ENCODE measurements at regions not wholly inside any gene's neighbourhood (a gene's known extent, or its start where the extent isn't known, plus 50 kb on each side); places are given as distances from the start of the nearest gene placed in this dataset.

GRCh38 chr7:24401628-24402593 is 117.9 kb downstream of the NPY start:
- peaks cover 3% of the 10 kb centered on the region for H3K27me3 ChIP-seq (ENCODE audit: insufficient read depth, low read length, poor library complexity)
- no peak overlapping the region for H3K9ac ChIP-seq (ENCODE audit: low read depth, low read length)
- H3K36me3 ChIP-seq (ENCODE audit: insufficient read depth, low read length): no peaks in the 10 kb centered on the region
- no peaks in the 10 kb centered on the region for H3K9me3 ChIP-seq (ENCODE audit: insufficient read depth, low read length, severe bottlenecking)
- no peak for TF ChIP-seq EZH2 (IDR thresholded peaks at IDR 0.05; ENCODE audit: borderline replicate concordance, low read depth, low read length, severe bottlenecking)
- TF ChIP-seq, protein P1, sequence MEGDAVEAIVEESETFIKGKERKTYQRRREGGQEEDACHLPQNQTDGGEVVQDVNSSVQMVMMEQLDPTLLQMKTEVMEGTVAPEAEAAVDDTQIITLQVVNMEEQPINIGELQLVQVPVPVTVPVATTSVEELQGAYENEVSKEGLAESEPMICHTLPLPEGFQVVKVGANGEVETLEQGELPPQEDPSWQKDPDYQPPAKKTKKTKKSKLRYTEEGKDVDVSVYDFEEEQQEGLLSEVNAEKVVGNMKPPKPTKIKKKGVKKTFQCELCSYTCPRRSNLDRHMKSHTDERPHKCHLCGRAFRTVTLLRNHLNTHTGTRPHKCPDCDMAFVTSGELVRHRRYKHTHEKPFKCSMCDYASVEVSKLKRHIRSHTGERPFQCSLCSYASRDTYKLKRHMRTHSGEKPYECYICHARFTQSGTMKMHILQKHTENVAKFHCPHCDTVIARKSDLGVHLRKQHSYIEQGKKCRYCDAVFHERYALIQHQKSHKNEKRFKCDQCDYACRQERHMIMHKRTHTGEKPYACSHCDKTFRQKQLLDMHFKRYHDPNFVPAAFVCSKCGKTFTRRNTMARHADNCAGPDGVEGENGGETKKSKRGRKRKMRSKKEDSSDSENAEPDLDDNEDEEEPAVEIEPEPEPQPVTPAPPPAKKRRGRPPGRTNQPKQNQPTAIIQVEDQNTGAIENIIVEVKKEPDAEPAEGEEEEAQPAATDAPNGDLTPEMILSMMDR (IDR thresholded peaks at IDR 0.05; ENCODE audit: borderline replicate concordance, extremely low read depth, low read length, poor library complexity, severe bottlenecking): peak; percentile 53
- DNase-seq: no peak
- no peak overlapping the region for H3K4me3 ChIP-seq (ENCODE audit: low read depth in 1 of 2, low read length in 2 of 2)
- ATAC-seq (ENCODE audit: insufficient read depth, low read depth): no peak
- H4K20me1 ChIP-seq (ENCODE audit: insufficient read depth, low read length): no peaks in the 10 kb centered on the region
- no peak overlapping the region for H3K27ac ChIP-seq (ENCODE audit: low read length)
- H3K4me2 ChIP-seq (ENCODE audit: insufficient read depth, low read length): no peak overlapping the region
- no peaks in the 10 kb centered on the region for H3K79me2 ChIP-seq (ENCODE audit: insufficient read depth, low read length)
- no peak overlapping the region for H2AFZ ChIP-seq (ENCODE audit: low read depth, low read length)
- no peaks in the 10 kb centered on the region for H3K4me1 ChIP-seq (ENCODE audit: insufficient read depth, low read length)

DNA sequence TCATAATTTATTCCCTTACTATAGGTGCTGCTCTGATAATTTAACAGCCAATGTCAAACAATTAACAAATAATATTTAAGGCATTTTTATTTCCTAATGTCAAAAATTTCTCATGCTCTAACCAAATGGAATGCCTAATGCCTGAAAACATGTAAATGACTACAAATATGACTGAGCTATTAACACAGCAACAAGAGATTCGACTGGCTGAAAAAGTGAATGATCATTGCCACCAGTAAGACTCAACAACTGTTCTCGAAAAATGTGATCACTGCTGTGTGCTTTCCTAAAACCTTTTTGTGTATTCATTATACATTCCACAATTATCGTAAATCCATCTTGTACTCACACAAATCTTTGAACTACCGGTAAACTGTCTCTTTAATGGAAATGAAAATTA is 118.7 kb downstream of the NPY start:
- TF ChIP-seq, protein P1 (IDR thresholded peaks at IDR 0.05; ENCODE audit: borderline replicate concordance, extremely low read depth, low read length, poor library complexity, severe bottlenecking): no peak
- no peaks in the 10 kb centered on the region for H3K4me1 ChIP-seq (ENCODE audit: insufficient read depth, low read length)
- H3K9ac ChIP-seq (ENCODE audit: low read depth, low read length): no peak overlapping the region
- no peak overlapping the region for H3K4me3 ChIP-seq (ENCODE audit: low read depth in 1 of 2, low read length in 2 of 2)
- no peak for DNase-seq
- H4K20me1 ChIP-seq (ENCODE audit: insufficient read depth, low read length): no peaks in the 10 kb centered on the region
- H3K36me3 ChIP-seq (ENCODE audit: insufficient read depth, low read length): no peaks in the 10 kb centered on the region
- H3K9me3 ChIP-seq (ENCODE audit: insufficient read depth, low read length, severe bottlenecking): no peaks in the 10 kb centered on the region
- no peak overlapping the region for H3K27ac ChIP-seq (ENCODE audit: low read length)
- H3K27me3 ChIP-seq (ENCODE audit: insufficient read depth, low read length, poor library complexity): peaks cover 3% of the 10 kb centered on the region
- no peak for ATAC-seq (ENCODE audit: insufficient read depth, low read depth)
- no peak overlapping the region for H3K4me2 ChIP-seq (ENCODE audit: insufficient read depth, low read length)
- H2AFZ ChIP-seq (ENCODE audit: low read depth, low read length): no peak overlapping the region
- no peaks in the 10 kb centered on the region for H3K79me2 ChIP-seq (ENCODE audit: insufficient read depth, low read length)

DNA sequence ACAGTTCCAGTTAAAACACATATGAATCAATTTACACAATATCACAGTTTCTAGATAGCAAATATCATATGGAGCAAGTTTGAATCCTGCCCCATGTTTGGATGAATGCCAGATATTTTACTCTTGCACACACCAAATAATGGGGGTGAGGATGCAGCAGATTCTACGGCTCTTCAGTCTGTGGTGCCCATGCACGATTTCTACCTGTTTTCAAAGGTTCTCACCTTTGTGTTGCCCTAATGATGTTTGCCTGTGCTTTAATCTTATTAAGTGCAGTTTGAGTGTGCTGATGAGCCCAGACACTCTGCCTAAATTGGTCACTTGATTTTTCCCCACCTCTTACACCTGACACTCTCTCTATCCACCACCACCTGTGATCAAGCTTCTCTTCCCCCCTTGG is 119.6 kb downstream of the NPY start:
- Histone ChIP-seq H3K4me1 (ENCODE audit: insufficient read depth, low read length) (no peaks in the 10 kb centered on the region), H3K79me2 (ENCODE audit: insufficient read depth, low read length) (no peaks in the 10 kb centered on the region), H4K20me1 (ENCODE audit: insufficient read depth, low read length) (no peaks in the 10 kb centered on the region), H3K9me3 (ENCODE audit: insufficient read depth, low read length, severe bottlenecking) (no peaks in the 10 kb centered on the region), H3K4me2 (ENCODE audit: insufficient read depth, low read length) (no peak overlapping the region), H3K27me3 (ENCODE audit: insufficient read depth, low read length, poor library complexity) (peaks cover 3% of the 10 kb centered on the region), H3K36me3 (ENCODE audit: insufficient read depth, low read length) (no peaks in the 10 kb centered on the region), H3K27ac (ENCODE audit: low read length) (no peak overlapping the region), H3K4me3 (ENCODE audit: low read depth in 1 of 2, low read length in 2 of 2) (no peak overlapping the region), H3K9ac (ENCODE audit: low read depth, low read length) (no peak overlapping the region), H2AFZ (ENCODE audit: low read depth, low read length) (no peak overlapping the region)
- DNase-seq: no peak
- no peak for ATAC-seq (ENCODE audit: insufficient read depth, low read depth)
- TF ChIP-seq, protein P1 (IDR thresholded peaks at IDR 0.05; ENCODE audit: borderline replicate concordance, extremely low read depth, low read length, poor library complexity, severe bottlenecking): no peak
- TF ChIP-seq EZH2 (IDR thresholded peaks at IDR 0.05; ENCODE audit: borderline replicate concordance, low read depth, low read length, severe bottlenecking): no peak

Measured in DND-41 (cell line).